Omental fat pad (tissue), 3 donors: ENCODE measurements at regions not wholly inside any gene's neighbourhood (a gene's known extent, or its start where the extent isn't known, plus 50 kb on each side); places are given as distances from the start of the nearest gene placed in this dataset.

ENCODE experiments used
- ATAC-seq: fragments of 150-250 bp; one replicate; pipeline ENCODE4 v1.9.1; 2016; ENCODE audit warnings: mild to moderate bottlenecking, moderate library complexity; ENCODE audit not compliant: low FRiP score
- DNase-seq: peaks from one replicate; pipeline ENCODE4 v3.0.0-alpha.2; 2019; ENCODE audit warnings: low spot score
- TF ChIP-seq, protein P1 (sequence below), 3 donors: fragments of 450-650 bp; IDR thresholded peaks; one replicate each; pipeline ENCODE4 v1.5.1; 2016 to 2017; ENCODE audit warnings: antibody characterized with exemption in 3 of 3, mild to moderate bottlenecking in 3 of 3, moderate library complexity in 2 of 3

DNA sequence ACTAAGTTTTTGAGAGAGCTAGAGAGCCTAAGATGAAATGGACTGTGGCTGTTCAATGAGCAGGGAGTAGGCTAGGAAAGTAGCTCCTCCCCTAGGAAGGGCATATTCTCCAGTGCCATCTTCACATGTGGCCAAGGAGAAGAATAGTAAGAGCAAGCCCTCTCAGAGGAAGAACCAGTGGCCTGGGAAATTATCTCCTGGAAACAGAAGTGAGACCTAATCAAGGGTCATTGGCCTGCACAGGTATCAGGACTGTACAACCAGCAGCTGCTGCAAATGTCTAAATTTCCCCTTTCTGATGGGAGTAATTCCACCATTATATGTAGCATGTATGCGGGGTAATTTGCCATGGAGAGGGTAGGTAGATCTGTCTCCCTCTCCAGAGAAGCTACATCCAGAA lies 334.8 kb upstream of the RASGEF1B start:
- TF ChIP-seq, protein P1, sequence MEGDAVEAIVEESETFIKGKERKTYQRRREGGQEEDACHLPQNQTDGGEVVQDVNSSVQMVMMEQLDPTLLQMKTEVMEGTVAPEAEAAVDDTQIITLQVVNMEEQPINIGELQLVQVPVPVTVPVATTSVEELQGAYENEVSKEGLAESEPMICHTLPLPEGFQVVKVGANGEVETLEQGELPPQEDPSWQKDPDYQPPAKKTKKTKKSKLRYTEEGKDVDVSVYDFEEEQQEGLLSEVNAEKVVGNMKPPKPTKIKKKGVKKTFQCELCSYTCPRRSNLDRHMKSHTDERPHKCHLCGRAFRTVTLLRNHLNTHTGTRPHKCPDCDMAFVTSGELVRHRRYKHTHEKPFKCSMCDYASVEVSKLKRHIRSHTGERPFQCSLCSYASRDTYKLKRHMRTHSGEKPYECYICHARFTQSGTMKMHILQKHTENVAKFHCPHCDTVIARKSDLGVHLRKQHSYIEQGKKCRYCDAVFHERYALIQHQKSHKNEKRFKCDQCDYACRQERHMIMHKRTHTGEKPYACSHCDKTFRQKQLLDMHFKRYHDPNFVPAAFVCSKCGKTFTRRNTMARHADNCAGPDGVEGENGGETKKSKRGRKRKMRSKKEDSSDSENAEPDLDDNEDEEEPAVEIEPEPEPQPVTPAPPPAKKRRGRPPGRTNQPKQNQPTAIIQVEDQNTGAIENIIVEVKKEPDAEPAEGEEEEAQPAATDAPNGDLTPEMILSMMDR (IDR thresholded peaks at IDR 0.05): no peak
- DNase-seq (no peak), ATAC-seq (no peak)

DNA sequence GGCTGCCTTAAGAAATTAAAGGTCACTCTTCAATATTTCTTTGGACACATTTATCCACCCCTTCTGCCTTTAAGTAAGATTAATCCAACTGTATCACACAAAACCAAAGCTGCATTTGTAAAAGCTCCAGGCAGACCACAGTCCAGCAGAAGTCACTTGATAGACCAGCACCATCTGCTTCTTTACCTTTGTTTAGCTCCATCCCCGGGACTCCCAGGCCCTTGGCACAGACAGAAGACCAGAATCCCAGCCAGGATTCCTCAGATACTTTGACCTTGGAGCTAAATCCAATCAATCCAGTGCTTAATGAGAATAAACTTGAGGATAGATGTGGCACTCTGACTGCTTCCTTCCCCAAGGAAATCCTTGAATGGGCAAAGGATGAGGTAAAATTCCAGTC lies 333.1 kb upstream of the RASGEF1B start:
- no peak for DNase-seq
- TF ChIP-seq, protein P1 (IDR thresholded peaks at IDR 0.05): no peak
- no peak for ATAC-seq

DNA sequence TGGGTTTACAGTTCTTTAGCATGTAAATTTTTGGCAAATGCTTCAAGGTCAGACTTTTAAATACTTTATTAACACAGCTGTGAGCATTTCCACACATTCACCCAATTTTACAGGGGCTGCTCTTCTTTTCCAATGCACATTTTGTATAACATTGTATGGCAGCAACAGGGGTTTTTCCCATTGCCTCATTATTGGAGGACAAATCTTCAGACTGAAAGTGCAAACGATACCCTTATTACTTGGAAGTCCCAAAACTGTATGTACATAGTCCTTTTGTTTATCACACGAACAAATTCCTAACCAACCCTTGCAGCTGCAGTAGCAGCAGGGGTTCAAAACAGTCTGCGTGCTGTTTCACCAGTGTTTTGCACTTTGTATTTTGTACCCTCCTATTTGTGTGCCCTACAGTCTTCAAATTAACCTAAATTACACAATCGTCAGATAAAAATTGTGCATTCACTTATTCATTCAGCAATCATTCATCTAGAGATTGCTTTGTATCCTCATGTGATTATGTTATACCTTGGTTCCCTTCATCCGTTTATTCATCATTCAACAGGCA lies 330.7 kb upstream of the RASGEF1B start:
- TF ChIP-seq, protein P1 (IDR thresholded peaks at IDR 0.05): no peak
- DNase-seq (no peak), ATAC-seq (no peak)

DNA sequence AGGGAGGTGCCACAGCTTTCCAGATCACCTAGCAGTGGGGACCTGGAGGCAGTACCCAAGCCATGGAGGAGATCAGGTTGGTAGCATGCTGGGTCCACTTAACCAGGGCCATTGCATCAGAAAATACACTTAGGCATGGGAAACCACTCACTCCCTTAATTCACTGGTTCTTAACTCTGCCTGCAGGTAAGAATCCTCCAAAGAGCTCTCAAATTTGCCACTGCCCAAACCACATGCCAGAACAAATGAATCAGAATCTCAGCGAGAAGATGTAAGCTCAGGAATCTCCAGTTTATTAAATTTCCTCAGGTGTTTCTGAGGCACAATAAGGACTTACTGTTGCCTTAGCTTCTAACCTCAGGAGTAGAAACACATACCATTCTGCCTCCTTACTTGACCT lies 327.7 kb upstream of the RASGEF1B start:
- TF ChIP-seq, protein P1 (IDR thresholded peaks at IDR 0.05): no peak
- ATAC-seq: no peak
- no peak for DNase-seq

DNA sequence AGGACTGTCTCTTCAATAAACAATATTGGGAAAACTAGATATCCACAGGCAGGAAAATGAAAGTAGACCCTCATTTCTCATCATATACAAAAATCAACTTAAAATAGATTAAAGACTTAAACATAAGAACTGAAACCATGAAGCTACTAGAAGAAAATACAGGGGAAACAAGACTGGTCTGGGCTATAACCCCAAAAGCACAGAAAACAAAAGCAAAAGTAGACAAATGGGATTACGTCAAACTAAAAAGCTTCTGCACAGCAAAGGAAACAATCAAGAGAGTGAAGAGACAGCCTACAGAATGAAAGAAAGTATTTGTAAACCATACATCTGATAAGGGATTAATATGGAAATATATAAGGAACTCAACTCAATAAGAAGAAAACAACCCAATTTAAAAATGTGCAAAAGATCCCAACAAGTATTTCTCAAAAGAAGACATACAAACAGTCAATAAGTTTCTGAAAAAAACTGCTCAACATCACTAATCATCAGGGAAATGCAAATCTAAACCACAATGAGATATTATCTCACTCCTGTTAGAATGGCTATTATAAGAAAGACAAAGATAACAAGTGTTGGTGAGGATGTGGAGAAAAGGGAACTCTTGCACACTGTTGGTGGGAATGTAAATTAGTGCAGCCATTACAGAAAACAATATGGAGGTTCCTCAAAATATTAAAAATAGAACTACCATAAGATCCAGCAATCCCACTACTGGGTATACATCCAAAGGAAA lies 325.3 kb upstream of the RASGEF1B start:
- ATAC-seq (no peak), DNase-seq (no peak)
- TF ChIP-seq, protein P1 (IDR thresholded peaks at IDR 0.05): no peak

DNA sequence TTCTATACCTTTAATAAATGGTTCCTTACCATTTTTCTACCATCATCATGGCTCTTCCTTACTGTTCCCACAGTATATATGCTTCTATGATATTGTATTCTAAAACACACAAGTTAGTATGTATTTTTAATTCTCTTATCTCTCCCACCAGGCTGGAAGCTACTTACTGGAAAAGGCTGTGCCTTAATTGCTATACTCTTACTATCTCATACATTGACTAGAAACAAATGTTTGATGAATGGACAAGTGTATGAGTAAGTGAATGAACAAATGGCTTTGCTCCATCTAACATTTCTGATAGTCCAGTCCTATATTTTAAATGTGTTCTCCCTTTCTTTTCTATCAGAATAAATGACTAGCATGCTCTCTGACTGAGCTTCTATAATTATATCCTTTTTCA lies 320.8 kb upstream of the RASGEF1B start:
- no peak for ATAC-seq
- TF ChIP-seq, protein P1 (IDR thresholded peaks at IDR 0.05): no peak
- no peak for DNase-seq

DNA sequence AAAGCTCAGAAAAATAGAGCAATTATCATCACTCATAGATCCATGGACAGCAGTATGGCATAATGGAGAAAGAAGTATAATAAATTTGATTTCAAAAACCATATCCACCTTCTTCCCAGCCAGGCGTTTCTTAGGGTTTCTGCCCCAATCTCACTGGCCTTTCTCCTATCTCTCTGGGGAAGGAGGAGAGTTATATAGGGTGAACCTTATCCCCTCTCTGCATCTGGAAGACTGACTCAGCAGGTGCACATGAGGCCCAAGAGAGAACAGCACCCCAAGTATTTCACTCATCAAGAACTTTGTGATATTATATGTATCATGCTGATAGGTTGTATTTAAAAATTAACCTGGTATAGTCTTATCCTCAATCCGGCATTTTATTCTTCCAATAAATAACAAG lies 318.8 kb upstream of the RASGEF1B start:
- TF ChIP-seq, protein P1 (IDR thresholded peaks at IDR 0.05): no peak
- no peak for DNase-seq
- no peak for ATAC-seq
